ENCODE measurements at regions not wholly inside any gene's neighbourhood (a gene's known extent, or its start where the extent isn't known, plus 50 kb on each side); places are given as distances from the start of the nearest gene placed in this dataset.

GRCh38 chr1:112317611-112318062 lies 78.4 kb upstream of the CTTNBP2NL start:
- Mint-ChIP-seq H3K4me3 (no peak overlapping the region), H3K36me3 (ENCODE audit: low read depth) (no peaks in the 10 kb centered on the region), H3K27ac (no peak overlapping the region), H3K9me3 (no peaks in the 10 kb centered on the region), H3K4me1 (ENCODE audit: low read depth) (no peaks in the 10 kb centered on the region), H3K27me3 (ENCODE audit: low read depth) (peaks cover 8% of the 10 kb centered on the region)

GRCh38 chr1:112318263-112318662 lies 77.8 kb upstream of the CTTNBP2NL start:
- Mint-ChIP-seq H3K27ac (no peak overlapping the region), H3K4me1 (ENCODE audit: low read depth) (no peaks in the 10 kb centered on the region), H3K9me3 (no peaks in the 10 kb centered on the region), H3K4me3 (no peak overlapping the region), H3K36me3 (ENCODE audit: low read depth) (no peaks in the 10 kb centered on the region), H3K27me3 (ENCODE audit: low read depth) (peaks cover 13% of the 10 kb centered on the region)

GRCh38 chr1:112318698-112319370 lies 77.2 kb upstream of the CTTNBP2NL start:
- no peak overlapping the region for H3K4me3 Mint-ChIP-seq

GRCh38 chr1:112319371-112320040 lies 76.5 kb upstream of the CTTNBP2NL start:
- Mint-ChIP-seq H3K4me3 (no peak overlapping the region), H3K27ac (no peak overlapping the region), H3K27me3 (ENCODE audit: low read depth) (peaks cover 21% of the 10 kb centered on the region), H3K36me3 (ENCODE audit: low read depth) (no peaks in the 10 kb centered on the region), H3K4me1 (ENCODE audit: low read depth) (no peaks in the 10 kb centered on the region), H3K9me3 (no peaks in the 10 kb centered on the region)

More at GRCh38 chr1:112318698-112319370, 77.2 kb upstream of the CTTNBP2NL start:
- no peaks in the 10 kb centered on the region for H3K4me1 Mint-ChIP-seq (ENCODE audit: low read depth)
- no peaks in the 10 kb centered on the region for H3K36me3 Mint-ChIP-seq (ENCODE audit: low read depth)
- no peak overlapping the region for H3K27ac Mint-ChIP-seq
- H3K27me3 Mint-ChIP-seq (ENCODE audit: low read depth) = peaks cover 16% of the 10 kb centered on the region
- no peaks in the 10 kb centered on the region for H3K9me3 Mint-ChIP-seq

GRCh38 chr1:112320058-112320457 lies 76.0 kb upstream of the CTTNBP2NL start:
- peaks cover 21% of the 10 kb centered on the region for H3K27me3 Mint-ChIP-seq (ENCODE audit: low read depth)
- H3K36me3 Mint-ChIP-seq (ENCODE audit: low read depth) = no peaks in the 10 kb centered on the region
- H3K4me1 Mint-ChIP-seq (ENCODE audit: low read depth) = no peaks in the 10 kb centered on the region
- no peak overlapping the region for H3K4me3 Mint-ChIP-seq
- H3K27ac Mint-ChIP-seq = no peak overlapping the region
- no peaks in the 10 kb centered on the region for H3K9me3 Mint-ChIP-seq

GRCh38 chr1:112322018-112322417 lies 74.0 kb upstream of the CTTNBP2NL start:
- Mint-ChIP-seq H3K36me3 (ENCODE audit: low read depth) (no peaks in the 10 kb centered on the region), H3K4me1 (ENCODE audit: low read depth) (no peaks in the 10 kb centered on the region), H3K4me3 (no peak overlapping the region), H3K9me3 (no peaks in the 10 kb centered on the region), H3K27ac (no peak overlapping the region), H3K27me3 (ENCODE audit: low read depth) (peaks cover 19% of the 10 kb centered on the region)

- Mint-ChIP-seq H3K27me3 (ENCODE audit: low read depth) (peaks cover 19% of the 10 kb centered on the region), H3K36me3 (ENCODE audit: low read depth) (no peaks in the 10 kb centered on the region), H3K27ac (no peak overlapping the region), H3K4me1 (ENCODE audit: low read depth) (no peaks in the 10 kb centered on the region), H3K4me3 (no peak overlapping the region), H3K9me3 (no peaks in the 10 kb centered on the region)
These were observed 72.9 kb upstream of the CTTNBP2NL start for GRCh38 chr1:112322983-112323678.

- peaks cover 19% of the 10 kb centered on the region for H3K27me3 Mint-ChIP-seq (ENCODE audit: low read depth)
- H3K36me3 Mint-ChIP-seq (ENCODE audit: low read depth) = no peaks in the 10 kb centered on the region
- no peaks in the 10 kb centered on the region for H3K9me3 Mint-ChIP-seq
- H3K4me3 Mint-ChIP-seq = no peak overlapping the region
- H3K4me1 Mint-ChIP-seq (ENCODE audit: low read depth) = no peaks in the 10 kb centered on the region
- H3K27ac Mint-ChIP-seq = no peak overlapping the region
These were observed 70.5 kb upstream of the CTTNBP2NL start for GRCh38 chr1:112325504-112325903.

GRCh38 chr1:112328600-112328999 lies 67.4 kb upstream of the CTTNBP2NL start:
- H3K27ac Mint-ChIP-seq = no peak overlapping the region
- peaks cover 14% of the 10 kb centered on the region for H3K27me3 Mint-ChIP-seq (ENCODE audit: low read depth)
- no peaks in the 10 kb centered on the region for H3K36me3 Mint-ChIP-seq (ENCODE audit: low read depth)
- no peaks in the 10 kb centered on the region for H3K4me1 Mint-ChIP-seq (ENCODE audit: low read depth)
- no peaks in the 10 kb centered on the region for H3K9me3 Mint-ChIP-seq
- H3K4me3 Mint-ChIP-seq = no peak overlapping the region

GRCh38 chr1:112332176-112333150 lies 63.6 kb upstream of the CTTNBP2NL start:
- Mint-ChIP-seq H3K4me1 (ENCODE audit: low read depth) (peaks cover 5% of the 10 kb centered on the region), H3K36me3 (ENCODE audit: low read depth) (no peaks in the 10 kb centered on the region), H3K9me3 (no peaks in the 10 kb centered on the region), H3K27me3 (ENCODE audit: low read depth) (peaks cover 15% of the 10 kb centered on the region), H3K27ac (no peak overlapping the region), H3K4me3 (no peak overlapping the region)

GRCh38 chr1:112335351-112335750 lies 60.7 kb upstream of the CTTNBP2NL start:
- H3K4me3 Mint-ChIP-seq = no peak overlapping the region
- H3K27ac Mint-ChIP-seq = no peak overlapping the region
- H3K9me3 Mint-ChIP-seq = no peaks in the 10 kb centered on the region
- no peaks in the 10 kb centered on the region for H3K36me3 Mint-ChIP-seq (ENCODE audit: low read depth)
- H3K4me1 Mint-ChIP-seq (ENCODE audit: low read depth) = peaks cover 5% of the 10 kb centered on the region
- peaks cover 21% of the 10 kb centered on the region for H3K27me3 Mint-ChIP-seq (ENCODE audit: low read depth)

GRCh38 chr1:112337028-112337531 lies 58.9 kb upstream of the CTTNBP2NL start:
- no peak overlapping the region for H3K27ac Mint-ChIP-seq
- H3K4me3 Mint-ChIP-seq = no peak overlapping the region
- H3K9me3 Mint-ChIP-seq = no peaks in the 10 kb centered on the region
- peaks cover 28% of the 10 kb centered on the region for H3K27me3 Mint-ChIP-seq (ENCODE audit: low read depth)
- peaks cover 5% of the 10 kb centered on the region for H3K4me1 Mint-ChIP-seq (ENCODE audit: low read depth)
- H3K36me3 Mint-ChIP-seq (ENCODE audit: low read depth) = no peaks in the 10 kb centered on the region

- H3K4me3 Mint-ChIP-seq = no peak overlapping the region
- H3K27me3 Mint-ChIP-seq (ENCODE audit: low read depth) = peaks cover 23% of the 10 kb centered on the region
- no peaks in the 10 kb centered on the region for H3K36me3 Mint-ChIP-seq (ENCODE audit: low read depth)
- H3K9me3 Mint-ChIP-seq = no peaks in the 10 kb centered on the region
- peaks cover 17% of the 10 kb centered on the region for H3K4me1 Mint-ChIP-seq (ENCODE audit: low read depth)
- no peak overlapping the region for H3K27ac Mint-ChIP-seq
These were observed 54.0 kb upstream of the CTTNBP2NL start for GRCh38 chr1:112341986-112342385.

- Mint-ChIP-seq H3K27ac (no peak overlapping the region), H3K36me3 (ENCODE audit: low read depth) (no peaks in the 10 kb centered on the region), H3K4me1 (ENCODE audit: low read depth) (peaks cover 14% of the 10 kb centered on the region), H3K4me3 (no peak overlapping the region), H3K27me3 (ENCODE audit: low read depth) (peaks cover 20% of the 10 kb centered on the region), H3K9me3 (no peaks in the 10 kb centered on the region)
These were observed 53.5 kb upstream of the CTTNBP2NL start for GRCh38 chr1:112342558-112342957.

All from T-helper 1 cell treated with Interleukin-12 subunit alpha and Interleukin-12 subunit beta and Interleukin-4 antibody, amounts not matched to agents 30 μg/mL and 1 μg/mL, for 36 hours (primary cell).